ENCODE measurements at regions not wholly inside any gene's neighbourhood (a gene's known extent, or its start where the extent isn't known, plus 50 kb on each side); places are given as distances from the start of the nearest gene placed in this dataset.
"Not testable (repeated sequence)": the region's sequence is repeated elsewhere in the genome, so short reads cannot be mapped to it uniquely, and the experiment has no call there.

DNA sequence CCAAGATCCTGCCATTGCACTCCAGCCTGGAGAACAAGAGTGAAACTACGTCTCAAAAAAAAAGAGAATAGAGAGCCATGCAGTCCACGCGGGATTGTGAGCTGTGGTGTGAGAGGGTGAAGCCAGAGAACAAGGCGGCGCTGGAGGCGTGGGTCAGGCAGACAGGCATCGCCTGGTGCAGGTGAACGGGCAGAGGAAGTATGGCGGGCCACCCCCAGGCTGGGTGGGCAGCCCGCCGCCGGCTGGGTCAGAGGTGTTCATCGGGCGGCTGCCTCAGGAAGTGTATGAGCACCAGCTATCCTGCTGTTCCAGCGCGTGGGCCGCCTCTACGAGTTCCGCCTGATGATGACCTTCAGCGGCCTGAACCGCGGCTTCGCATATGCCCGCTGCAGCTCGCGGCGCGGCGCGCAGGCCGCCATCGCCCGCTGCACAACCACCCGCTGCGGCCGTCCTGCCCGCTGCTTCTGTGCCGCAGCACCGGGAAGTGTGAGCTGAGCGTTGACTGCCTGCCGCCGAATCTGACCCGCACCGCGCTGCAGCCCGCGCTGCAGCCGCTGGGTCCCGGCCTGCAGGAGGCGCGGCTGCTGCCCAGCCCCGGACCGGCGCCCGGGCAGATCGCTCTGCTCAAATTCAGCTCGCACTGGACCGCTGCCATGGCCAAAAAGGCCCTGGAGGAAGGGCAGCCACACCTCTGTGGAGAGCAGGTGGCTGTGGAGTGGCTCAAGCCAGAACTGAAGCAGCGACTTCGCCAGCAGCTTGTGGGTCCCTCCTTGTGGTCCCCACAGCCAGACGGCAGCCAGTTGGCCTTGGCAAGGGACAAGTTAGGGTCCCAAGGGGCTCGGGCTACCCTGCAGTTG, 95.5 kb upstream of the PLEKHM1 start:
- BruUV-seq (replicated peaks); TF ChIP-seq NONO (IDR thresholded peaks at IDR 0.05): not testable (repeated sequence)
- peak overlapping the region; percentile 52 for H2AFZ ChIP-seq (ENCODE audit: low read length)
- TF ChIP-seq, protein P1, sequence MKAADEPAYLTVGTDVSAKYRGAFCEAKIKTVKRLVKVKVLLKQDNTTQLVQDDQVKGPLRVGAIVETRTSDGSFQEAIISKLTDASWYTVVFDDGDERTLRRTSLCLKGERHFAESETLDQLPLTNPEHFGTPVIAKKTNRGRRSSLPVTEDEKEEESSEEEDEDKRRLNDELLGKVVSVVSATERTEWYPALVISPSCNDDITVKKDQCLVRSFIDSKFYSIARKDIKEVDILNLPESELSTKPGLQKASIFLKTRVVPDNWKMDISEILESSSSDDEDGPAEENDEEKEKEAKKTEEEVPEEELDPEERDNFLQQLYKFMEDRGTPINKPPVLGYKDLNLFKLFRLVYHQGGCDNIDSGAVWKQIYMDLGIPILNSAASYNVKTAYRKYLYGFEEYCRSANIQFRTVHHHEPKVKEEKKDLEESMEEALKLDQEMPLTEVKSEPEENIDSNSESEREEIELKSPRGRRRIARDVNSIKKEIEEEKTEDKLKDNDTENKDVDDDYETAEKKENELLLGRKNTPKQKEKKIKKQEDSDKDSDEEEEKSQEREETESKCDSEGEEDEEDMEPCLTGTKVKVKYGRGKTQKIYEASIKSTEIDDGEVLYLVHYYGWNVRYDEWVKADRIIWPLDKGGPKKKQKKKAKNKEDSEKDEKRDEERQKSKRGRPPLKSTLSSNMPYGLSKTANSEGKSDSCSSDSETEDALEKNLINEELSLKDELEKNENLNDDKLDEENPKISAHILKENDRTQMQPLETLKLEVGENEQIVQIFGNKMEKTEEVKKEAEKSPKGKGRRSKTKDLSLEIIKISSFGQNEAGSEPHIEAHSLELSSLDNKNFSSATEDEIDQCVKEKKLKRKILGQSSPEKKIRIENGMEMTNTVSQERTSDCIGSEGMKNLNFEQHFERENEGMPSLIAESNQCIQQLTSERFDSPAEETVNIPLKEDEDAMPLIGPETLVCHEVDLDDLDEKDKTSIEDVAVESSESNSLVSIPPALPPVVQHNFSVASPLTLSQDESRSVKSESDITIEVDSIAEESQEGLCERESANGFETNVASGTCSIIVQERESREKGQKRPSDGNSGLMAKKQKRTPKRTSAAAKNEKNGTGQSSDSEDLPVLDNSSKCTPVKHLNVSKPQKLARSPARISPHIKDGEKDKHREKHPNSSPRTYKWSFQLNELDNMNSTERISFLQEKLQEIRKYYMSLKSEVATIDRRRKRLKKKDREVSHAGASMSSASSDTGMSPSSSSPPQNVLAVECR (CRISPR knock-in tag; IDR thresholded peaks at IDR 0.05; ENCODE audit: borderline replicate concordance): peak; percentile 58; the same call in 1 of the 2 replicates
- TF ChIP-seq TAF1 (CRISPR knock-in tag; IDR thresholded peaks at IDR 0.05) (peak; percentile 62), NONO (CRISPR knock-in tag; conservative IDR thresholded peaks at IDR 0.05) (peak; percentile 57), POGK (CRISPR knock-in tag; conservative IDR thresholded peaks at IDR 0.05) (peak; percentile 80), KDM2A (CRISPR knock-in tag; IDR thresholded peaks at IDR 0.05; ENCODE audit: borderline replicate concordance, low read depth) (peak; percentile 61; the same call in 1 of the 2 replicates), ZFP90 (CRISPR knock-in tag; IDR thresholded peaks at IDR 0.05; ENCODE audit: borderline replicate concordance) (peak; percentile 6; the same call in 1 of the 2 replicates), HOXA3 (CRISPR knock-in tag; IDR thresholded peaks at IDR 0.05) (peak; percentile 86), TBX2 (CRISPR knock-in tag; IDR thresholded peaks at IDR 0.05; ENCODE audit: borderline replicate concordance) (peak; percentile 54; the same call in 1 of the 2 replicates), KLF16 (CRISPR knock-in tag; IDR thresholded peaks at IDR 0.05) (0 out of 4 replicates have a peak, but pooled peaks of 1 of the 2 experiments have one; percentile 26), ZNF451 (CRISPR knock-in tag; IDR thresholded peaks at IDR 0.05) (peak; percentile 54; the same call in 1 of the 2 replicates), ZFY (CRISPR knock-in tag; IDR thresholded peaks at IDR 0.05) (peak; percentile 82), HNRNPL (IDR thresholded peaks at IDR 0.05; ENCODE audit: low read depth, low read length) (peak; percentile 67), ZNF574 (CRISPR knock-in tag; IDR thresholded peaks at IDR 0.05) (peak; percentile 68)

More for the DNA sequence above, 95.5 kb upstream of the PLEKHM1 start:
- H4K20me1 ChIP-seq (ENCODE audit: insufficient read depth, low read length); FAIRE-seq; H3K9me3 ChIP-seq (ENCODE audit: low read length); intact Hi-C loops (cut with micrococcal nuclease; ENCODE audit: unreplicated experiment); H3K36me3 ChIP-seq (replicated peaks in 1 of 2; ENCODE audit: control insufficient read depth in 1 of 2, insufficient read depth in 2 of 2, low read length in 2 of 2); CTCF ChIA-PET (ENCODE audit: low intra/inter-chr PET ratio, low total read pairs); H3K27me3 ChIP-seq (ENCODE audit: control insufficient read depth in 1 of 2, insufficient read depth in 2 of 2, low read length in 2 of 2): not testable (repeated sequence)
- Histone ChIP-seq H3K9ac (ENCODE audit: insufficient read depth, low read depth, low read length) (peak overlapping the region; percentile 80), H3K79me2 (ENCODE audit: insufficient read depth, low read length) (peaks cover 32% of the 10 kb centered on the region), H3K4me1 (ENCODE audit: insufficient read depth, low read length) (peaks cover 36% of the 10 kb centered on the region), H3K4me3 (replicated peaks in 1 of 3; ENCODE audit: insufficient read depth in 1 of 3, low read depth in 2 of 3, low read length in 3 of 3) (peak overlapping the region; percentile 69 to 82 (median 70)), H3K27ac (ENCODE audit: extremely low read length, insufficient read depth, low read length) (peak overlapping the region; percentile 30), H3K4me2 (ENCODE audit: low read depth, low read length) (peak overlapping the region; percentile 95)
- POLR2A ChIA-PET: interaction anchor here (0.6 to 1.0 kb wide), 2 partner anchors 161 to 681 kb away, joined by 4 to 5 read pairs; no protein-coding TSS in a partner anchor
- WGBS (ENCODE audit: low lambda C conversion rate): 7% methylated on average over 38 of the region's 62 CpGs
- peak; percentile 46 for DNase-seq (ENCODE audit: low spot score)
- peak; percentile 87 for ATAC-seq
- in situ Hi-C loops (cut with HindIII; ENCODE audit: extremely low pct_ligation_motif_present, low pct_unique_long_range_greater_than_20kb): loop anchor here (25.0 kb wide), 1 partner anchor 676 kb away; no protein-coding TSS in a partner anchor
